NT2/D1 (cell line): ENCODE measurements at regions not wholly inside any gene's neighbourhood (a gene's known extent, or its start where the extent isn't known, plus 50 kb on each side); places are given as distances from the start of the nearest gene placed in this dataset.

Experiments used
- SUZ12 ChIP-seq: IDR thresholded peaks from 2 replicates; pipeline ENCODE4 v1.6.1; 2011; ENCODE audit not compliant: insufficient read length, insufficient read depth; ENCODE audit errors: extremely low read depth
- YY1 ChIP-seq: IDR thresholded peaks from 2 replicates; pipeline ENCODE4 v1.6.1; 2011; ENCODE audit not compliant: insufficient read length, insufficient read depth
- ZNF274 ChIP-seq: IDR thresholded peaks from 2 replicates; pipeline ENCODE4 v1.6.1; 2011; ENCODE audit warnings: mild to moderate bottlenecking, low read depth, low read length

- TF ChIP-seq YY1 = no peak
- no peak for TF ChIP-seq SUZ12
- no peak for TF ChIP-seq ZNF274
Observed at GRCh38 chr3:147915057-147915456, 505.9 kb downstream of the ZIC1 start.
